Natural killer cell (primary cell): ENCODE measurements at regions not wholly inside any gene's neighbourhood (a gene's known extent, or its start where the extent isn't known, plus 50 kb on each side); places are given as distances from the start of the nearest gene placed in this dataset.

Experiments used
- ATAC-seq, 3 donors: fragments of 150-1000 bp in 2 of 3; fragments of 200-7000 bp in 1 of 3; cut with Tn5 transposase; 1 replicate in 1 of 3; 2 replicates in 2 of 3; pipeline ENCODE4 v1.10.0; 2021; ENCODE audit warnings: mild to moderate bottlenecking in 2 of 3, moderate library complexity in 2 of 3
- DNase-seq, 2 donors: peaks; one replicate each; pipeline versions ENCODE4 v3.0.0 to v3.0.0-alpha.2; 2013 to 2021; ENCODE audit warnings: mixed read lengths in 1 of 2
- H3K27ac ChIP-seq: one replicate; pipeline ENCODE4 v1.5.1; 2013; ENCODE audit warnings: mild to moderate bottlenecking, low read length
- H3K27me3 ChIP-seq: one replicate; pipeline ENCODE4 v1.6.1; 2013; ENCODE audit warnings: low read length; ENCODE audit not compliant: control insufficient read depth, insufficient read depth
- H3K36me3 ChIP-seq: one replicate; pipeline ENCODE4 v1.6.1; 2013; ENCODE audit warnings: low read length; ENCODE audit not compliant: control insufficient read depth, insufficient read depth
- H3K4me1 ChIP-seq: one replicate; pipeline ENCODE4 v1.6.1; 2013; ENCODE audit warnings: low read length; ENCODE audit not compliant: control insufficient read depth, insufficient read depth
- H3K4me3 ChIP-seq: one replicate; pipeline ENCODE4 v1.5.1; 2013; ENCODE audit warnings: low read length
- H3K9me3 ChIP-seq: one replicate; pipeline ENCODE4 v1.6.1; 2013; ENCODE audit warnings: low read length; ENCODE audit not compliant: control insufficient read depth, insufficient read depth
- H3K27ac Mint-ChIP-seq, 2 donors: one replicate each; pipeline ENCODE4 v1.8.0; 2022; ENCODE audit warnings: mild to moderate bottlenecking in 2 of 2, mixed read lengths in 2 of 2, moderate library complexity in 1 of 2
- H3K27me3 Mint-ChIP-seq, 2 donors: one replicate each; pipeline ENCODE4 v1.8.0; 2022; ENCODE audit warnings: low read depth in 2 of 2, mixed read lengths in 2 of 2
- H3K36me3 Mint-ChIP-seq: one replicate; pipeline ENCODE4 v1.8.0; 2022; ENCODE audit warnings: mixed read lengths
- H3K4me1 Mint-ChIP-seq, 2 donors: one replicate each; pipeline ENCODE4 v1.8.0; 2022; ENCODE audit warnings: mixed read lengths in 2 of 2
- H3K4me3 Mint-ChIP-seq: one replicate; pipeline ENCODE4 v1.8.0; 2022; ENCODE audit warnings: mild to moderate bottlenecking, moderate library complexity, mixed read lengths
- H3K9me3 Mint-ChIP-seq, 2 donors: one replicate each; pipeline ENCODE4 v1.8.0; 2022; ENCODE audit warnings: mixed read lengths in 2 of 2
- WGBS: methylation state at CpG from one replicate; pipeline ENCODE4 v1.1.7; 2013; ENCODE audit warnings: missing lambda C conversion rate; ENCODE audit not compliant: insufficient coverage; 5-methylcytosine and 5-hydroxymethylcytosine counted together
- intact Hi-C: fragments of 100-400 bp; cut with micrococcal nuclease; formaldehyde crosslinking; loops from one replicate; pipeline ENCODE4 v1.14.2; 2022
- TF ChIP-seq, protein P1 (sequence below): fragments of 200-600 bp; IDR thresholded peaks from one replicate; pipeline ENCODE4 v1.8.0; 2022; ENCODE audit warnings: antibody characterized with exemption

DNA sequence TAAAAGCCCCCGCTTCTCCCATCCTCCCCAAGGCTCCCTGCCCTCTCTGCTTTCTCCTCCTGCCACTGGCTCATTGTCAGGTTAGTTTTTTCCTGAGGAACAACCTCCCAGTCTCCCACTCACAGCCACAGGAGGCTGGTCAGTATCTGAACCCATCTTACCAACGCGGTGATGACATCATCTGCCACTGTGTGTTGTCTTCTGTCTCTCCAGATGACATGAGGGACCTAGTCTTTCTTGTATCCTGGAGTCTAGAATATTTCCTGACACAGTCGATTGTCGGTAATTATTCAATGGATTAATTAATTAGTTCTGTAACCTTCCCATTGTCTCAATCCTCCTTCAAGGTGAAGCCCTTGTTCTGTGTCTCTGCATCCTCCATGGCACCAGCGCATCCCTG is 290.2 kb downstream of the GALR1 start:
- no peak overlapping the region for H3K4me3 ChIP-seq
- no peak overlapping the region for H3K27ac ChIP-seq
- 87% methylated on average over 5 of the region's 6 CpGs for WGBS
- TF ChIP-seq, protein P1, sequence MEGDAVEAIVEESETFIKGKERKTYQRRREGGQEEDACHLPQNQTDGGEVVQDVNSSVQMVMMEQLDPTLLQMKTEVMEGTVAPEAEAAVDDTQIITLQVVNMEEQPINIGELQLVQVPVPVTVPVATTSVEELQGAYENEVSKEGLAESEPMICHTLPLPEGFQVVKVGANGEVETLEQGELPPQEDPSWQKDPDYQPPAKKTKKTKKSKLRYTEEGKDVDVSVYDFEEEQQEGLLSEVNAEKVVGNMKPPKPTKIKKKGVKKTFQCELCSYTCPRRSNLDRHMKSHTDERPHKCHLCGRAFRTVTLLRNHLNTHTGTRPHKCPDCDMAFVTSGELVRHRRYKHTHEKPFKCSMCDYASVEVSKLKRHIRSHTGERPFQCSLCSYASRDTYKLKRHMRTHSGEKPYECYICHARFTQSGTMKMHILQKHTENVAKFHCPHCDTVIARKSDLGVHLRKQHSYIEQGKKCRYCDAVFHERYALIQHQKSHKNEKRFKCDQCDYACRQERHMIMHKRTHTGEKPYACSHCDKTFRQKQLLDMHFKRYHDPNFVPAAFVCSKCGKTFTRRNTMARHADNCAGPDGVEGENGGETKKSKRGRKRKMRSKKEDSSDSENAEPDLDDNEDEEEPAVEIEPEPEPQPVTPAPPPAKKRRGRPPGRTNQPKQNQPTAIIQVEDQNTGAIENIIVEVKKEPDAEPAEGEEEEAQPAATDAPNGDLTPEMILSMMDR, result no peak
- no peaks in the 10 kb centered on the region for H3K36me3 ChIP-seq
- no peaks in the 10 kb centered on the region for H3K36me3 Mint-ChIP-seq
- no peak for ATAC-seq
- intact Hi-C loops, result no loop called here
- no peak overlapping the region for H3K4me3 Mint-ChIP-seq
- H3K9me3 ChIP-seq, result no peaks in the 10 kb centered on the region
- H3K4me1 ChIP-seq, result no peaks in the 10 kb centered on the region
- H3K27me3 ChIP-seq, result no peaks in the 10 kb centered on the region
- peaks cover 0 to 6% of the 10 kb centered on the region in 2 donors for H3K9me3 Mint-ChIP-seq
- H3K27ac Mint-ChIP-seq, result no peak overlapping the region
- H3K4me1 Mint-ChIP-seq, result no peaks in the 10 kb centered on the region
- no peak for DNase-seq
- H3K27me3 Mint-ChIP-seq, result peaks cover 0 to 11% of the 10 kb centered on the region in 2 donors

DNA sequence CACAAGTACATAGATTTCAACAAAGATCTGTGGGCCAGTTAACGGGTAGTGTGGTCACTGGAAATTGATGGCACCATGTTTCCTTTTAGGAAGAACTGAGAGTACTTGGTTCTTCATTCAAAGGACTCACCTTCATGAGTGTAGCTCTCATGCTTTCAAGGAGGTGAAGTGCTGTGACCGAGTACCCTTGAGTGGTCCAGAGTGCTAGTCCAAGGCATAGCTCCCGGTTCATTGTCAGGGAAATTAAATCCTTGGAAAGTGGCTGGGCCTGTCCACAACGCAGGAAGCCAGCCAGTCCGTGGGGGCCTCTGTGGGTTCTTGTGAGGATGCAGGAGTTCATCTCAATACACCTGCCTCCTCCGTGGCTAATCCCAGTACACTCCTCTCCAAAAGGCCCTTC is 295.1 kb downstream of the GALR1 start:
- no peaks in the 10 kb centered on the region for H3K36me3 Mint-ChIP-seq
- H3K4me1 Mint-ChIP-seq, result no peaks in the 10 kb centered on the region
- H3K4me3 Mint-ChIP-seq, result no peak overlapping the region
- H3K4me1 ChIP-seq, result no peaks in the 10 kb centered on the region
- H3K27ac Mint-ChIP-seq, result no peak overlapping the region
- H3K9me3 ChIP-seq, result no peaks in the 10 kb centered on the region
- WGBS, result 90% methylated on average over 6 of the region's 6 CpGs
- H3K27ac ChIP-seq, result no peak overlapping the region
- DNase-seq, result no peak
- intact Hi-C loops, result no loop called here
- ATAC-seq, result no peak
- TF ChIP-seq, protein P1, result no peak
- no peak overlapping the region for H3K4me3 ChIP-seq
- H3K9me3 Mint-ChIP-seq, result no peaks in the 10 kb centered on the region
- no peaks in the 10 kb centered on the region for H3K27me3 ChIP-seq
- H3K36me3 ChIP-seq, result no peaks in the 10 kb centered on the region
- peaks cover 4 to 8% of the 10 kb centered on the region in 2 donors for H3K27me3 Mint-ChIP-seq

DNA sequence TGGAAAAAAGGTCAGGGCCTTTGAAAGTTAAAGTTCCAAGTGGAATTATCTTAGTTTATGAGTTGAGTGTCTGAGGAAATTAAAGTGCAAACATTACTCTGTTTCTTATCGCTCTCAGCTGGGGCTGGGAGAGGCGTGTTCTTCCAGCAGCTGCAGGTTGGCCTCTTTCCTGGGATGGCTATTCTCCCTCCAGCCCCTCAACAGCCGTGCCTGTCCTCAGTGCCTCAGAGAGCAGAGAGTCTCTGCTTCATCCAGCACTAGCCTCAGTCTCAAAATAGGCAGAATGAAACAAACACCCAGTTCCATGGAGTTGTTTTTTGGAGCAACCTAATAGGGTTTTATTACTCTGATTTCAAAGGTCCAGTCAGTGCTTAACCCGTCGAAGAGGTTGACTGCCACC is 298.1 kb downstream of the GALR1 start:
- H3K4me1 ChIP-seq, result no peaks in the 10 kb centered on the region
- ATAC-seq, result no peak

More for the DNA sequence above, 298.1 kb downstream of the GALR1 start:
- no peaks in the 10 kb centered on the region for H3K36me3 ChIP-seq
- intact Hi-C loops, result no loop called here
- H3K9me3 Mint-ChIP-seq, result no peaks in the 10 kb centered on the region
- H3K4me3 ChIP-seq, result no peak overlapping the region
- H3K9me3 ChIP-seq, result no peaks in the 10 kb centered on the region
- no peaks in the 10 kb centered on the region for H3K36me3 Mint-ChIP-seq
- no peak overlapping the region for H3K4me3 Mint-ChIP-seq
- no peak overlapping the region for H3K27ac Mint-ChIP-seq
- DNase-seq, result no peak
- H3K27ac ChIP-seq, result no peak overlapping the region
- no peaks in the 10 kb centered on the region for H3K4me1 Mint-ChIP-seq
- TF ChIP-seq, protein P1, result no peak
- no peaks in the 10 kb centered on the region for H3K27me3 ChIP-seq
- WGBS, result 87% methylated on average over 5 of the region's 5 CpGs
- peaks cover 0 to 20% of the 10 kb centered on the region in 2 donors for H3K27me3 Mint-ChIP-seq
